ENCODE measurements at regions not wholly inside any gene's neighbourhood (a gene's known extent, or its start where the extent isn't known, plus 50 kb on each side); places are given as distances from the start of the nearest gene placed in this dataset.

DNA sequence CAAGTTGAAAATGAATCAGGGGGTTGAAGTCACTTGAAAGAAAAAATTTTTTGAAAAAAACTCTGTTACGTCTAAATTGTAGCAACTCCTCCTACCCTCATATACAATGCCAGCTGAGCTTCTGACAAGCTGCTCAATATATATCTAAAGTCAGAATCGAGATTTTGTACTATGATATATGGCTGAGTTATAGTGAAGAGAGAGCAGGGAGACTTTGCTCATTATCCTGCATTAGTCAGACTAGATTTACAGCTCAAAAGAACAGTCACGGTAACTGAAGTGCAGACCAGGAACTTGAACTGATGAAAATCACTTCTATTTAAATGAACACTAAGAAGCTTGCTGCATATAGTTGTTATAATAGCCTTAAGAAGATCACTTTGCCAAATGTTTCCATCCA lies 153.1 kb downstream of the LACC1 start:
- Histone ChIP-seq H4K91ac (replicated peaks; ENCODE audit: insufficient read length, low read length) (no peak overlapping the region), H4K5ac (ENCODE audit: insufficient read length, low read depth, low read length) (no peak overlapping the region), H3K4me1 (replicated peaks in 1 of 4; ENCODE audit: control insufficient read depth in 3 of 4, insufficient read depth in 4 of 4, low read length in 3 of 4) (0 out of 7 replicates have a peak, but pooled peaks cover 0 to 2% (median 0%) of the 10 kb centered on the region in 4 experiments), H3K23ac (ENCODE audit: insufficient read length) (no peak overlapping the region), H2BK20ac (ENCODE audit: low read length) (no peak overlapping the region), H2BK120ac (replicated peaks; ENCODE audit: low read depth, low read length) (no peak overlapping the region), H3K4me2 (ENCODE audit: insufficient read depth in 1 of 2, low read depth in 2 of 2, low read length in 2 of 2) (no peak overlapping the region), H3K27me3 (replicated peaks in 1 of 4; ENCODE audit: control insufficient read depth in 3 of 4, extremely low read depth in 1 of 4, insufficient read depth in 3 of 4, low read length in 3 of 4) (no peaks in the 10 kb centered on the region), H3K79me1 (ENCODE audit: low read depth, low read length) (no peaks in the 10 kb centered on the region), H2AFZ (ENCODE audit: low read length) (no peak overlapping the region), H3K9ac (replicated peaks in 1 of 4; ENCODE audit: extremely low read depth in 1 of 4, low read depth in 3 of 4, low read length in 3 of 4) (no peak overlapping the region), H4K8ac (ENCODE audit: extremely low read depth, insufficient read depth, low read length) (no peak overlapping the region), H3K4ac (replicated peaks; ENCODE audit: insufficient read length, low read depth, low read length) (no peak overlapping the region), H3K27ac (ENCODE audit: low read depth, low read length) (no peak overlapping the region), H2BK5ac (ENCODE audit: low read depth, low read length) (no peak overlapping the region), H3K18ac (ENCODE audit: extremely low read depth, low read length) (no peak overlapping the region), H2AK5ac (ENCODE audit: low read depth, low read length) (no peak overlapping the region), H3K23me2 (ENCODE audit: low read depth, low read length) (no peaks in the 10 kb centered on the region), H4K20me1 (replicated peaks in 1 of 2; ENCODE audit: control insufficient read depth in 1 of 2, insufficient read depth in 2 of 2, low read length in 2 of 2) (no peaks in the 10 kb centered on the region), H3K36me3 (ENCODE audit: control insufficient read depth in 2 of 4, insufficient read depth in 4 of 4, low read length in 3 of 4) (no peaks in the 10 kb centered on the region), H2BK12ac (ENCODE audit: low read depth, low read length) (no peak overlapping the region), H3K79me2 (ENCODE audit: control insufficient read depth in 1 of 2, insufficient read depth in 2 of 2, low read length in 2 of 2) (no peaks in the 10 kb centered on the region), H3K4me3 (ENCODE audit: extremely low read depth in 1 of 4, insufficient read depth in 2 of 4, low read depth in 3 of 4, low read length in 4 of 4) (no peak overlapping the region), H3K9me3 (ENCODE audit: insufficient read depth in 2 of 2, low read depth in 1 of 2, low read length in 1 of 2) (no peaks in the 10 kb centered on the region), H2BK15ac (ENCODE audit: low read length) (no peak overlapping the region), H3K56ac (replicated peaks; ENCODE audit: insufficient read length, low read depth, low read length) (no peak overlapping the region), H3K14ac (ENCODE audit: insufficient read length) (no peak overlapping the region)
- no peak for FAIRE-seq
- no peak for DNase-seq (ENCODE audit: low read depth in 1 of 2, low spot score in 2 of 2)
- 78% methylated on average over 3 of the region's 3 CpGs; no CpG with 5 or more reads in 1 of the 2 experiments for WGBS, 2 experiments (ENCODE audit: extremely low coverage in 1 of 2, insufficient coverage in 1 of 2, insufficient read length in 1 of 2, insufficient replicate concordance in 2 of 2, low coverage in 1 of 2, low lambda C conversion rate in 2 of 2, missing lambda C conversion rate in 1 of 2)
- CTCF ChIA-PET (ENCODE audit: partially characterized antibody) = interaction anchor here (0.7 to 1.8 kb wide), 3 partner anchors 14 to 124 kb away, joined by 3 to 5 read pairs (median 4); no protein-coding TSS in a partner anchor
- POLR2A ChIA-PET (ENCODE audit: partially characterized antibody) = no interaction called here
- TF ChIP-seq ATF2 (IDR thresholded peaks at IDR 0.05; ENCODE audit: low read length) (no peak), POLR2AphosphoS5 (IDR thresholded peaks at IDR 0.05; ENCODE audit: low read depth, low read length) (no peak), SP1 (IDR thresholded peaks at IDR 0.05; ENCODE audit: low read depth, low read length) (no peak), EZH2 (IDR thresholded peaks at IDR 0.05; ENCODE audit: low read depth, low read length, severe bottlenecking) (no peak), SIN3A (conservative IDR thresholded peaks at IDR 0.05 in 1 of 2, IDR thresholded peaks at IDR 0.05 in 1 of 2; ENCODE audit: low read depth in 1 of 2, low read length in 2 of 2) (no peak), TAF1 (IDR thresholded peaks at IDR 0.05; ENCODE audit: low read depth, low read length) (no peak), YY1 (IDR thresholded peaks at IDR 0.05; ENCODE audit: low read depth, low read length) (no peak), KDM1A (IDR thresholded peaks at IDR 0.05; ENCODE audit: borderline replicate concordance, low read length) (no peak), ZNF274 (IDR thresholded peaks at IDR 0.05; ENCODE audit: borderline replicate concordance, extremely low read depth, low read length) (no peak), CHD2 (IDR thresholded peaks at IDR 0.05; ENCODE audit: low read length) (no peak), ATF3 (IDR thresholded peaks at IDR 0.05; ENCODE audit: insufficient read depth, low read depth, low read length) (no peak), NRF1 (IDR thresholded peaks at IDR 0.05; ENCODE audit: low read depth, low read length) (no peak), SUZ12 (IDR thresholded peaks at IDR 0.05; ENCODE audit: low read length) (no peak)
